Ramos (cell line): ENCODE measurements at regions not wholly inside any gene's neighbourhood (a gene's known extent, or its start where the extent isn't known, plus 50 kb on each side); places are given as distances from the start of the nearest gene placed in this dataset.

ENCODE experiments used
- in situ Hi-C: fragments of 300-500 bp; cut with MboI; formaldehyde crosslinking; loops from one replicate; pipeline ENCODE4 v1.14.3; 2022; ENCODE audit warnings: low sequenced_read_pairs; ENCODE audit not compliant: unreplicated experiment

- in situ Hi-C loops, result no loop called here
Measured at GRCh38 chrX:39755143-39756032, 342.4 kb downstream of the BCOR start.

DNA sequence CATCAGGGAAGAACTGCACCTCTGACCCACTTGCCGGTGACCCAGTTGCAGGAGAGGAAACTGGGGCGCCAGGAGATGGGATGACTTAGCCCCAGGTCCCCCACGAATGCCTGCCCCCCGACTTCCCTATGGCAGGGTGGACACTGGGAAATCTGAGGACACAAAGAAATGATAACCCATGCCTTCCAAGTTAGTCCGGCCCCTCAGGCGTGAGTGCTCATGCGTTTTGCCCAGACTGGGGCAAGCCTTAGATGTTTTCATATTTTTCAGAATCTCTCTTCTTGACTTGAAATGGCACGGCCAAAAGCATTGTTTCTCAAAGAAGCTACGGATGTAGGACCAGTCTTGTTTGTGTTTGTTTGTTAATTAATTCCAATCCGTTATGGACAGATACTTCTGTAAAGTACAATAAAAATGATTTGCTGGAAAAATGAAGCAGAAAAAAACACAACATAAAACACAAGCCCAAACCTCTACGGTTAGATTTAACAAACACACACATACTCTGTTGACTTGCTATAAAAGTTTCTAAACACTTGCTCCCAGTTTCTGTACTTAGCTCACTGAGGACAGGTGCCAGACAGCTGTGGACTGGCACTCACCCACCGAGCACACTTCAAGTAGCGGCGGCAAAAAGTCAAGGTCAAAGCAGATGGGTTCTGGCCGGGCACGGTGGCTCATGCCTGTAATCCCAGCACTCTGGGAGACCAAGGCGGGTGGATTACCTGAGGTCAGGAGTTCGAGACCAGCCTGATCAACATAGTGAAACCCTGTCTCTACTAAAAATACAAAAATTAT, 341.5 kb downstream of the BCOR start:
- in situ Hi-C loops, result no loop called here

GRCh38 chrX:39757971-39758370, 339.8 kb downstream of the BCOR start:
- in situ Hi-C loops, result no loop called here

DNA sequence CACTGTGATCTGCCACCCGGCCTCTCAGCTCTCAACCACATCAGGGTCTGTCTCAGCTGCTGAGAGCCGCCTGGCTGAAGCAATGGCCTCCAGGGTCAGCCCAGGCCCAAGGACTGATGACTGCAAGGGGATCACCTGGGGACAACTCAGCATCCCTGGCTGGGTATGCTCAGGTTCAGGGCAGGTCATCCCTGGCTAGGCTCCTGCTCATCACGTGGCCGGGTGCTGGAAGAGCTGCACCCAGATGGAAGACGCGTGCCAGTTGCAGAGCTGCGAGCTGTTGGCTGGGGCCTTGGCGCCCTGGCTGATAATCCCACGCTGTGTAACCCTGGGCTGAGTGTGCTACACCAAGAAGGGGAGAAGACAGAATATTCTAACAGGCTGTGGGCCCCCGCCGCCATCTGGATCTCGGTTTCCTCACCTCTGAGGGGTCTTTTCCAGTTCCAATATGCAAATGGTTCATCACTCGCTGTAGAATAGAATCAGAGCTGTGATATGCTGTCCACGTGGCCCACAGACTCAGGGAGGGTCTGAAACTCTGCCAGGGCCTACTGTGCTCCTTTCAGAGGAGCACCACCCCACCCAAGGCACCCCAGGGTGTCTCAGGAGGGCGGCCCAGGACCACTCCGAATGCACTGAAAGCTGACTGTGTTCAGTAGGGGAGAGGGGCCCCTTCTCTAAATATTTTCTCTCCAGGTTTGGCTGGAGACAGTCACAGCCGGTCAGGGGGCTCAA, 338.8 kb downstream of the BCOR start:
- in situ Hi-C loops, result no loop called here

GRCh38 chrX:39759526-39760224, 338.1 kb downstream of the BCOR start:
- in situ Hi-C loops, result no loop called here

GRCh38 chrX:39760930-39761329, 336.8 kb downstream of the BCOR start:
- in situ Hi-C loops, result no loop called here

DNA sequence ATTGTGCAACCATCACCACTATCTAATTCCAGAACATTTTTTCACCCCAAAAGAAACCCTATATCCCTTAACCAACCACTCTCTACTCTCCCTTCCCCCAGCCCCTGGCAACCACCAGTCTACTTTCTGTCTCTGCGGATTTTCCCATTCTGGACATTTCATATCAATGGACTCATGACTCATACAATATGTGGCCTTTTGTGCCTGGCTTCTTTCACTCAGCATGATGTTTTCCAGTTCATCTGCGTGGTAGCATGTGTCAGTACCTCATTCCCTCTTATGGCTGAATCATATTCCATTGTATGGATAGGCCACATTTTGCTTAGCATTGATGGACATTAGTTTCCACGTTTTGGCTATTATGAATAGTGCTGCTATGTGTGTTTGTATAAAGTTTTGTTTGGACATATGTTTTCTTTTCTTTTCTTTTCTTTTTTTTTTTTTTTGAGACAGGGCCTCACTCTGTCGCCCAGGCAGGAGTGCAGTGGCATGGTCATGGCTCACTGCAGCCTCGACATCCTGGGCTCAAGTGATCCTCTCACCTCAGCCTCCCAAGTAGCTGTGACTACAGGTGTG, 335.4 kb downstream of the BCOR start:
- in situ Hi-C loops, result no loop called here

- in situ Hi-C loops, result no loop called here
Measured at GRCh38 chrX:39764441-39764914, 333.3 kb downstream of the BCOR start.

- in situ Hi-C loops, result no loop called here
Measured at GRCh38 chrX:39765327-39765726, 332.4 kb downstream of the BCOR start.

GRCh38 chrX:39766085-39766726, 331.6 kb downstream of the BCOR start:
- in situ Hi-C loops, result no loop called here

GRCh38 chrX:39766855-39767254, 330.9 kb downstream of the BCOR start:
- in situ Hi-C loops, result no loop called here

- in situ Hi-C loops, result no loop called here
Measured at GRCh38 chrX:39767446-39767845, 330.3 kb downstream of the BCOR start.

DNA sequence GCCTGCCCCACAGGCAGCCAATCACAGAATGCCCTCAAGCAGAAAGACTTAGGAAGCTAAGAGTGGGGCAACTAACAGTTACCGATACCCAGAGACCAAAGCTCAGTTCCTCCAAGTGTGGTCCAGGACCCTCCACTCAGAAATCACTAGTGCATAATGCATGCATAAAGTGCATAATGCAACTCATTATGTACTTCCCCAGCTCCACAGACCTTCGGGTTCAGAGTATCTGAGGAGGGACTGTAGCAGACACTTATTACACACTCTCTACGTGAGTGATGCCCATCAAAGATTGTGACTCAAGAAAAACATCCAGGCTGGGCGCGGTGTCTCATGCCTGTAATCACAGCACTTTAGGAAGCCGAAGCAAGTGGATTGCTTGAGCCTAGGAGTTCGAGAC, 328.0 kb downstream of the BCOR start:
- in situ Hi-C loops, result no loop called here

GRCh38 chrX:39771089-39771488, 326.7 kb downstream of the BCOR start:
- in situ Hi-C loops, result no loop called here

- in situ Hi-C loops, result no loop called here
Measured at GRCh38 chrX:39772057-39772832, 325.5 kb downstream of the BCOR start.

DNA sequence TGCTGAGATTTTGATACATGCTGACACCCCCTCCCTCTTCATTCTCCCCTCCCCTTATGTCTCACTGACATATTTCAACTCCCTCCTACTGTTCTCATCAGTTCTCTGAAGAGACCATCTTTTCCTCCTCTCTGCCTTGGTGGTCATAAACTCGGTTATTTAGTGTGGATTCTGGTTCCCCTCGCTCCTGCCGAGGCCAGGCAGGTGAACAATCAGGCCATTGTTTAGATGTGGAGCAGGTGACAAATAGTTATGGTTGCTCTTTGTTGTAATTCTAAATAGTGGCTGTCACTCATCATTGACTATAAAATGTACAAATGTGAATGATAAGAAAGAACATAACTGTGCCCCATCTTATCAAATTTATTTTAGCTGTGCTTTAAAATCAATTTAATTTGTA, 324.6 kb downstream of the BCOR start:
- in situ Hi-C loops, result no loop called here

- in situ Hi-C loops, result no loop called here
Measured at GRCh38 chrX:39773923-39774773, 323.6 kb downstream of the BCOR start.
